Pancreas (tissue), 10 donors: ENCODE measurements at regions not wholly inside any gene's neighbourhood (a gene's known extent, or its start where the extent isn't known, plus 50 kb on each side); places are given as distances from the start of the nearest gene placed in this dataset.

Experiments
- ATAC-seq, 4 donors: fragments of 200-7000 bp; cut with Tn5 transposase; one replicate each; pipeline versions ENCODE4 v1.8.0 to v1.9.1; 2020; ENCODE audit warnings: mild to moderate bottlenecking in 4 of 4, moderate library complexity in 4 of 4
- DNase-seq, 6 donors: peaks; one replicate each; pipeline ENCODE4 v3.0.0-alpha.2; 2020
- FAIRE-seq: peaks from 2 replicates; lab custom pipeline; 2012; peaks lifted over from hg19 to GRCh38; lab: Jason Lieb, UNC
- H3K27ac ChIP-seq, 4 donors: fragments of 200-600 bp; sonication (generic); 1 replicate in 3 of 4; 2 replicates in 1 of 4; pipeline versions ENCODE4 v1.5.0 to v1.8.0; 2020
- H3K27me3 ChIP-seq, 4 donors: fragments of 200-600 bp; one replicate each; pipeline ENCODE4 v1.8.0; 2021
- H3K36me3 ChIP-seq, 3 donors: fragments of 200-600 bp; sonication (generic) in 1 of 3; one replicate each; pipeline versions ENCODE4 v1.5.0 to v1.8.0; 2020 to 2021
- H3K4me1 ChIP-seq, 3 donors: fragments of 200-600 bp; one replicate each; pipeline ENCODE4 v1.8.0; 2021
- H3K4me3 ChIP-seq, 4 donors: fragments of 200-600 bp; sonication (generic) in 2 of 4; one replicate each; pipeline versions ENCODE4 v1.5.0 to v1.8.0; 2020 to 2021
- H3K9me3 ChIP-seq, 4 donors: fragments of 200-600 bp; one replicate each; pipeline ENCODE4 v1.8.0; 2021
- CTCF ChIP-seq, 4 donors: fragments of 200-600 bp; sonication (generic) in 3 of 4; IDR thresholded peaks; one replicate each; pipeline versions ENCODE4 v1.5.0 to v1.8.0; 2021; ENCODE audit warnings: antibody characterized with exemption in 4 of 4
- WGBS, 2 donors: extraction: QIAGEN DNeasy Blood & Tissue Kit; methylation state at CpG; one replicate each; pipeline ENCODE4 v1.1.7; 2013; 5-methylcytosine and 5-hydroxymethylcytosine counted together
- intact Hi-C, 3 donors: fragments of 100-400 bp; cut with DNase I; formaldehyde crosslinking; loops; one replicate each; pipeline versions ENCODE4 v1.11.1 to v1.14.2; 2022
- donor health status: healthy with polysubstance abuse.
- donor health status: DM: no; HTN: no; CAD: no; lungs with moderate emphysema.
- donor health status: DM: no; HTN: no; CAD: no.
- donor health status: control.
- donor health status: control.
- donor health status: Bipolar disorder and iron deficiency.
- donor health status: DM: yes; HTN: yes; CAD: no.
- donor health status: DM: no; HTN: no; CAD: no.
- donor health status: DM: no; HTN: no; CAD: no.
- donor health status: DM: yes; HTN: yes; CAD: no.

GRCh38 chr10:16227674-16228073, 209.1 kb upstream of the PTER start:
- H3K4me1 ChIP-seq, result no peaks in the 10 kb centered on the region
- WGBS, 2 donors, result 63 to 66% methylated on average over 3 of the region's 3 CpGs

GRCh38 chr10:16231176-16231575, 205.6 kb upstream of the PTER start:
- ATAC-seq, result no peak

More at GRCh38 chr10:16227674-16228073, 209.1 kb upstream of the PTER start:
- Histone ChIP-seq H3K36me3 (no peaks in the 10 kb centered on the region), H3K27me3 (no peaks in the 10 kb centered on the region), H3K9me3 (no peaks in the 10 kb centered on the region), H3K4me3 (no peak overlapping the region), H3K27ac (no peak overlapping the region)
- no peak for DNase-seq
- TF ChIP-seq CTCF (IDR thresholded peaks at IDR 0.05), result no peak
- no peak for FAIRE-seq
- ATAC-seq, result no peak
- intact Hi-C loops, result no loop called here

DNA sequence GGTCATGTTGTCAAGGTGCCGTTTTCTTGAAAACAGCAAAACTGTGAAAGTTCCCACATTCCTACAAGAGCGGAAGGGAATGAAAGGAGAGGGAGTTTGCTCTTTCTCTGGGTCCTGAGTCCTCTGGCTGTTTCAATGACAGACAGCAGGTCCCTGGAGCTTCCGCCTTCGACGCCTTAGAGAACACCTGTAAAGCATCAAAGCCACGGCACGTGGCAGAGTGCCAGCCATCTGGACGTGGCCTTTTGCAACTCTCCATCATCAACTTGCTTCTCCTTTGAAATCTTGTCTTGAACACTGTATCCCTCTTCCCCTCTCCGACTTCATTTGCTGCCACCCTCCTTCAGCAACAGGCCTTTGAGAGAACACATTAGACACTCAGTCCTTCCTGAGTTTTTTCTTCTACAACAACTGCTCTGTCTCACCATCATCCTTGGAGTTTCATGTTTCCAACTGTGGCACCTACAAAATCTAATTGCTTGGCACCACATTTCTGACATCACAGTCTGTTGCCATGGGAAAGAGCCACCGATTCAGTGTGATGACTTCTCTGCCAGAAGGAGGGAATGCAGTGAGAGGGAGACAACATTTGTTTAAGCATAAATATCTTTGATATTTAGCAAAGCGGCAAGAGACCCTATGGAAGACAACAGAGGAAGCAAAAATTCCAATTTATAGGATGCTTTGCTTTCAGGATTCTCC, 204.9 kb upstream of the PTER start:
- no peak for ATAC-seq
- H3K36me3 ChIP-seq, result no peaks in the 10 kb centered on the region
- no peak for TF ChIP-seq CTCF (IDR thresholded peaks at IDR 0.05)

More at GRCh38 chr10:16231176-16231575, 205.6 kb upstream of the PTER start:
- H3K36me3 ChIP-seq, result no peaks in the 10 kb centered on the region
- H3K9me3 ChIP-seq, result no peaks in the 10 kb centered on the region
- H3K4me3 ChIP-seq, result no peak overlapping the region
- TF ChIP-seq CTCF (IDR thresholded peaks at IDR 0.05), result no peak
- no peak for DNase-seq
- H3K27ac ChIP-seq, result no peak overlapping the region
- 70 to 74% methylated on average over 2 of the region's 2 CpGs for WGBS, 2 donors
- H3K27me3 ChIP-seq, result no peaks in the 10 kb centered on the region
- intact Hi-C loops, result no loop called here
- no peaks in the 10 kb centered on the region for H3K4me1 ChIP-seq
- no peak for FAIRE-seq

DNA sequence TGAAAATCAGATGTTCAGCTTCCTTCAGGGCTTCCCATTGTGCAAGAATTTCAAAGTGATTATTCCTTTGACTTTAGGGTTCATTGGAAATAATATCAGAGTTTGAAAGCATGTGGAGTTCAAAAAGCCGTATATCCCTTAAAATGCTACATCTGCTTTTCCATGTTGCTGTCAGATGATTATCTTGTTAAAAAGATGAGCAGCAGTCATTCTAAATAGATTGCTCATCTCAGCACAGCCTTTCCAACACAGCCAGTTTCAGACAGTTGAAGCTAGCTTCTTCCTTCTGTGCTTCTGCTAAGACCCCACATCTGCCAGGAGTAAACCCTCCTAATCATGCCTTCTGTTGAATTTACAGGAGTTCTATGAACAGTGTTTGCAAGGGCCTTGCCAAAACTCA, 204.4 kb upstream of the PTER start:
- H3K4me3 ChIP-seq, result no peak overlapping the region
- H3K4me1 ChIP-seq, result no peaks in the 10 kb centered on the region
- H3K27me3 ChIP-seq, result no peaks in the 10 kb centered on the region
- no peaks in the 10 kb centered on the region for H3K9me3 ChIP-seq
- FAIRE-seq, result no peak
- H3K36me3 ChIP-seq, result no peaks in the 10 kb centered on the region
- 53 to 84% methylated on average over 1 of the region's 1 CpG for WGBS, 2 donors
- H3K27ac ChIP-seq, result no peak overlapping the region
- DNase-seq, result no peak
- no peak for ATAC-seq
- intact Hi-C loops, result no loop called here
- TF ChIP-seq CTCF (IDR thresholded peaks at IDR 0.05), result no peak

More for the DNA sequence above, 204.9 kb upstream of the PTER start:
- Histone ChIP-seq H3K27ac (no peak overlapping the region), H3K4me1 (no peaks in the 10 kb centered on the region), H3K4me3 (no peak overlapping the region), H3K27me3 (no peaks in the 10 kb centered on the region), H3K9me3 (no peaks in the 10 kb centered on the region)
- no peak for FAIRE-seq
- 49 to 59% methylated on average over 11 of the region's 11 CpGs for WGBS, 2 donors
- DNase-seq, result no peak
- intact Hi-C loops, result no loop called here

GRCh38 chr10:16234916-16235315, 201.9 kb upstream of the PTER start:
- no peaks in the 10 kb centered on the region for H3K9me3 ChIP-seq
- TF ChIP-seq CTCF (IDR thresholded peaks at IDR 0.05), result no peak
- no peak for ATAC-seq
- H3K36me3 ChIP-seq, result no peaks in the 10 kb centered on the region
- no peak overlapping the region for H3K4me3 ChIP-seq
- WGBS, 2 donors, result 75 to 87% methylated on average over 2 of the region's 2 CpGs
- no peak overlapping the region for H3K27ac ChIP-seq
- intact Hi-C loops, result no loop called here
- no peak for FAIRE-seq
- H3K4me1 ChIP-seq, result no peaks in the 10 kb centered on the region
- DNase-seq, result no peak
- H3K27me3 ChIP-seq, result no peaks in the 10 kb centered on the region
